H1 (cell line): ENCODE measurements at regions not wholly inside any gene's neighbourhood (a gene's known extent, or its start where the extent isn't known, plus 50 kb on each side); places are given as distances from the start of the nearest gene placed in this dataset.

Experiments used
- CTCF ChIA-PET: fragments of 300-600 bp; sonication (Branson Sonifier 250); formaldehyde crosslinking; loops from one replicate; lab custom pipeline; 2021; ENCODE audit not compliant: partially characterized antibody; lab: Charles Lee
- POLR2A ChIA-PET: fragments of 300-600 bp; sonication (Branson Sonifier 250); formaldehyde crosslinking; loops from one replicate; lab custom pipeline; 2021; ENCODE audit warnings: inconsistent platforms; ENCODE audit not compliant: partially characterized antibody; lab: Charles Lee
- DNase-seq, 2 experiments: peaks; one replicate each; pipeline versions ENCODE4 v3.0.0 to v3.0.0-alpha.2; 2010 to 2022; ENCODE audit warnings: low spot score in 2 of 2, low read depth in 1 of 2, mixed read lengths in 1 of 2
- FAIRE-seq: peaks from 2 replicates; lab custom pipeline; 2011; peaks lifted over from hg19 to GRCh38; lab: Jason Lieb, UNC
- H2AFZ ChIP-seq: 2 replicates; pipeline ENCODE4 v1.8.1; 2012; ENCODE audit warnings: low read length, inconsistent platforms
- H2AK5ac ChIP-seq: 2 replicates; pipeline ENCODE4 v1.6.1; 2013; ENCODE audit warnings: low read depth, low read length
- H2BK120ac ChIP-seq: replicated peaks from 2 replicates; pipeline ENCODE3; 2013; ENCODE audit warnings: low read depth, low read length, inconsistent platforms
- H2BK12ac ChIP-seq: 2 replicates; pipeline ENCODE4 v1.6.1; 2013; ENCODE audit warnings: low read depth, low read length
- H2BK15ac ChIP-seq: 2 replicates; pipeline ENCODE4 v1.6.1; 2013; ENCODE audit warnings: low read length
- H2BK20ac ChIP-seq: 2 replicates; pipeline ENCODE4 v1.6.1; 2013; ENCODE audit warnings: low read length
- H2BK5ac ChIP-seq: 2 replicates; pipeline ENCODE4 v1.6.1; 2013; ENCODE audit warnings: low read depth, low read length
- H3K14ac ChIP-seq: 2 replicates; pipeline ENCODE4 v1.6.1; 2013; ENCODE audit warnings: inconsistent platforms; ENCODE audit not compliant: insufficient read length
- H3K18ac ChIP-seq: 2 replicates; pipeline ENCODE4 v1.6.1; 2013; ENCODE audit warnings: low read length; ENCODE audit errors: extremely low read depth
- H3K23ac ChIP-seq: 2 replicates; pipeline ENCODE4 v1.6.1; 2013; ENCODE audit warnings: inconsistent platforms; ENCODE audit not compliant: insufficient read length
- H3K23me2 ChIP-seq: 2 replicates; pipeline ENCODE4 v1.6.1; 2013; ENCODE audit warnings: low read depth, low read length
- H3K27ac ChIP-seq: 2 replicates; pipeline ENCODE4 v1.6.1; 2011; ENCODE audit warnings: low read depth, low read length, inconsistent platforms
- H3K27me3 ChIP-seq, 4 experiments: replicated peaks in 1 of 4; 1 replicate in 1 of 4; 2 replicates in 3 of 4; pipeline versions ENCODE4 v1.6.1 to v1.8.1; 2011 to 2013; ENCODE audit warnings: low read length in 3 of 4, mild to moderate bottlenecking in 3 of 4, inconsistent platforms in 2 of 4, mixed read lengths in 2 of 4, moderate library complexity in 1 of 4; ENCODE audit not compliant: control insufficient read depth in 3 of 4, insufficient read depth in 3 of 4; ENCODE audit errors: extremely low read depth in 1 of 4
- H3K36me3 ChIP-seq, 4 experiments: 2 replicates each; pipeline versions ENCODE4 v1.6.1 to v1.8.1; 2011 to 2013; ENCODE audit warnings: mild to moderate bottlenecking in 4 of 4, low read length in 3 of 4, moderate library complexity in 2 of 4, control low read depth in 1 of 4, inconsistent platforms in 1 of 4; ENCODE audit not compliant: insufficient read depth in 4 of 4, control insufficient read depth in 2 of 4
- H3K4ac ChIP-seq: replicated peaks from 2 replicates; pipeline ENCODE3; 2013; ENCODE audit warnings: low read length, low read depth, mixed read lengths, inconsistent platforms; ENCODE audit not compliant: insufficient read length
- H3K4me1 ChIP-seq, 4 experiments: replicated peaks in 1 of 4; 1 replicate in 1 of 4; 2 replicates in 3 of 4; pipeline versions ENCODE4 v1.6.1 to v1.8.1; 2011 to 2013; ENCODE audit warnings: low read length in 3 of 4, inconsistent platforms in 2 of 4, mixed read lengths in 1 of 4; ENCODE audit not compliant: insufficient read depth in 4 of 4, control insufficient read depth in 3 of 4
- H3K4me2 ChIP-seq, 2 experiments: 2 replicates each; pipeline versions ENCODE4 v1.6.1 to v1.8.1; 2011 to 2013; ENCODE audit warnings: low read depth in 2 of 2, low read length in 2 of 2, control low read depth in 1 of 2, inconsistent platforms in 1 of 2, mild to moderate bottlenecking in 1 of 2; ENCODE audit not compliant: insufficient read depth in 1 of 2
- H3K4me3 ChIP-seq, 4 experiments: fragments of 200-600, 300-600 bp in 1 of 4; sonication (generic), shearing (Covaris generic), sonication (Bioruptor Twin) in 1 of 4; 2 replicates each; pipeline versions ENCODE4 v1.5.1 to v1.8.1; 2011 to 2016; ENCODE audit warnings: low read length in 4 of 4, low read depth in 3 of 4, control low read depth in 2 of 4, inconsistent platforms in 2 of 4, mild to moderate bottlenecking in 2 of 4, mixed read lengths in 1 of 4, moderate library complexity in 1 of 4; ENCODE audit not compliant: insufficient read depth in 2 of 4; ENCODE audit errors: extremely low read depth in 1 of 4
- H3K56ac ChIP-seq: replicated peaks from 2 replicates; pipeline ENCODE3; 2013; ENCODE audit warnings: low read depth, mild to moderate bottlenecking, mixed read lengths, low read length, inconsistent platforms; ENCODE audit not compliant: insufficient read length
- H3K79me1 ChIP-seq: 2 replicates; pipeline ENCODE4 v1.6.1; 2013; ENCODE audit warnings: low read depth, low read length, control low read depth
- H3K79me2 ChIP-seq, 2 experiments: 2 replicates each; pipeline versions ENCODE4 v1.6.1 to v1.8.1; 2012 to 2013; ENCODE audit warnings: low read length in 2 of 2, mild to moderate bottlenecking in 2 of 2, inconsistent platforms in 1 of 2; ENCODE audit not compliant: insufficient read depth in 2 of 2, control insufficient read depth in 1 of 2
- H3K9ac ChIP-seq, 4 experiments: replicated peaks in 1 of 4; 1 replicate in 1 of 4; 2 replicates in 3 of 4; pipeline versions ENCODE4 v1.6.1 to v1.8.1; 2011 to 2013; ENCODE audit warnings: low read depth in 3 of 4, low read length in 3 of 4, control low read depth in 2 of 4, mild to moderate bottlenecking in 2 of 4, moderate library complexity in 2 of 4, inconsistent platforms in 1 of 4; ENCODE audit errors: extremely low read depth in 1 of 4
- H3K9me3 ChIP-seq, 2 experiments: 2 replicates each; pipeline versions ENCODE4 v1.6.1 to v1.8.1; 2012 to 2013; ENCODE audit warnings: mild to moderate bottlenecking in 2 of 2, moderate library complexity in 2 of 2, control low read depth in 1 of 2, inconsistent platforms in 1 of 2, low read depth in 1 of 2, low read length in 1 of 2, mixed read lengths in 1 of 2; ENCODE audit not compliant: insufficient read depth in 2 of 2
- H4K20me1 ChIP-seq, 2 experiments: replicated peaks in 1 of 2; 2 replicates each; pipeline versions ENCODE3 to v1.8.1; 2011 to 2013; ENCODE audit warnings: inconsistent platforms in 2 of 2, low read length in 2 of 2, mild to moderate bottlenecking in 1 of 2; ENCODE audit not compliant: insufficient read depth in 2 of 2, control insufficient read depth in 1 of 2
- H4K5ac ChIP-seq: 2 replicates; pipeline ENCODE4 v1.6.1; 2013; ENCODE audit warnings: low read length, low read depth, mixed read lengths, inconsistent platforms; ENCODE audit not compliant: insufficient read length
- H4K8ac ChIP-seq: 2 replicates; pipeline ENCODE4 v1.8.0; 2013; ENCODE audit warnings: mild to moderate bottlenecking, moderate library complexity, low read length, inconsistent platforms; ENCODE audit not compliant: insufficient read depth; ENCODE audit errors: extremely low read depth
- H4K91ac ChIP-seq: replicated peaks from 2 replicates; pipeline ENCODE3; 2013; ENCODE audit warnings: low read length, mixed read lengths, inconsistent platforms; ENCODE audit not compliant: insufficient read length
- BACH1 ChIP-seq: IDR thresholded peaks from 2 replicates; pipeline ENCODE4 v1.6.1; 2012; ENCODE audit warnings: low read length, improper control_type of control experiment
- BCL11A ChIP-seq, 2 experiments: IDR thresholded peaks; one replicate each; pipeline ENCODE4 v1.6.1; 2011; ENCODE audit warnings: low read depth in 2 of 2, low read length in 2 of 2, mild to moderate bottlenecking in 2 of 2
- CEBPB ChIP-seq: IDR thresholded peaks from 2 replicates; pipeline ENCODE4 v1.6.1; 2012; ENCODE audit warnings: low read depth, low read length
- CHD2 ChIP-seq: IDR thresholded peaks from 2 replicates; pipeline ENCODE4 v1.6.1; 2012; ENCODE audit warnings: low read length, improper control_type of control experiment
- E2F6 ChIP-seq: IDR thresholded peaks from 2 replicates; pipeline ENCODE4 v1.6.1; 2012; ENCODE audit warnings: inconsistent platforms
- EZH2 ChIP-seq: fragments of 200-600 bp; sonication (generic); IDR thresholded peaks from 2 replicates; pipeline ENCODE4 v1.7.1; 2012; ENCODE audit warnings: low read depth, mild to moderate bottlenecking, moderate library complexity, low read length, inconsistent platforms; ENCODE audit not compliant: severe bottlenecking
- POLR2A ChIP-seq, 2 experiments: IDR thresholded peaks; 1 replicate in 1 of 2; 2 replicates in 1 of 2; pipeline ENCODE4 v1.6.1; 2011; ENCODE audit warnings: low read depth in 2 of 2, low read length in 2 of 2, mild to moderate bottlenecking in 2 of 2; ENCODE audit errors: control extremely low read depth in 1 of 2
- POLR2AphosphoS5 ChIP-seq: IDR thresholded peaks from 2 replicates; pipeline ENCODE4 v1.6.1; 2011; ENCODE audit warnings: low read depth, low read length
- RBBP5 ChIP-seq: IDR thresholded peaks from 2 replicates; pipeline ENCODE4 v1.7.1; 2012; ENCODE audit warnings: low read depth, mild to moderate bottlenecking, inconsistent platforms, low read length, moderate library complexity, borderline replicate concordance
- SP2 ChIP-seq: IDR thresholded peaks from 2 replicates; pipeline ENCODE4 v1.6.1; 2012; ENCODE audit warnings: mild to moderate bottlenecking, low read length, inconsistent platforms
- SUZ12 ChIP-seq: fragments of 200-600 bp; sonication (generic); IDR thresholded peaks from 2 replicates; pipeline ENCODE4 v1.6.1; 2012; ENCODE audit warnings: mild to moderate bottlenecking, inconsistent platforms, low read length, moderate library complexity, mixed read lengths
- TAF7 ChIP-seq: optimal IDR thresholded peaks from 2 replicates; pipeline ENCODE3; 2011; ENCODE audit warnings: low read depth, mild to moderate bottlenecking, inconsistent platforms, low read length, moderate library complexity, borderline replicate concordance
- TBP ChIP-seq: IDR thresholded peaks from 2 replicates; pipeline ENCODE4 v1.6.1; 2011; ENCODE audit warnings: low read depth, low read length, improper control_type of control experiment
- ZNF274 ChIP-seq: IDR thresholded peaks from 2 replicates; pipeline ENCODE4 v1.7.0; 2012; ENCODE audit warnings: low read length, borderline replicate concordance; ENCODE audit errors: extremely low read depth
- WGBS, 2 experiments: shearing (Covaris generic) in 1 of 2; methylation state at CpG; one replicate each; pipeline versions ENCODE4 v1.1.6 to v1.1.7; 2013 to 2015; ENCODE audit warnings: low lambda C conversion rate in 2 of 2, mixed read lengths in 2 of 2, inconsistent platforms in 1 of 2, low coverage in 1 of 2, missing lambda C conversion rate in 1 of 2; ENCODE audit not compliant: insufficient replicate concordance in 2 of 2, insufficient coverage in 1 of 2, insufficient read length in 1 of 2; ENCODE audit errors: extremely low coverage in 1 of 2, missing lambda C conversion rate in 1 of 2; 5-methylcytosine and 5-hydroxymethylcytosine counted together

DNA sequence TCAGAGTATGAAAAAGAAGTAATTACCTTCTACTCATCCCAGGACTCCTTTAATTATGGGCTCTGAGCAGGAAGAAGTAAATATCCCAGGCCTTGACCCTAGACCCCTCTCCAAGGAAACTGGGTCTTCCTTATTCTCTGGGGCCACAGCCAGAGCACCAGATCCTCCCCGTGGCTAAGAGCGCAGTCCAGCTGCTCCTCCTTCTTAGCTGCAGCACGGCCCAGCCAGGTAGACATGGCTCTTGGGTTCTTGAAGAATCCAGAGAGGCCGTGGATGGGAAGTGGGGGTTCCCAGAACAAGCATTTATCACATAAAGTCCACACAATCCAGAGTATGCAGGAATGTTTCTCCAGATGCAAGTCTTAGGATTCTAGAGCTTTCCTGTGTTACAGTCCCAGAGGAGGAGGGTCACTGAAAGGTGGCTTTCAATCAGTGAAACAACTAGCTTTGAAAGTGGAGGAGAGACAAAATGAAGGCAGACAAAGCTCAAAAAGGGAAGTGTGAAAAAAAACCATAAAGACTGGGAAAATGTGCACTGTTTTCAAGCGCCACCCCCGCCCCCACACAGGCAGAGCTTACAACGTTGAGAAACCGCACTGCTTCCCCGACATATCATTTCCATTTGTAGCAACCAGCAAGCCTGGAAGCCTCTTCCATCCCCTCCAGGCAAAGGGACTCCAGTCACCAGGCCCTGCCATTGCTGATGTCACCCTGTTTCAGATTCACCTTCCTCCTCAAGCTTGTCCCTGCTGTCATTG lies 396.5 kb upstream of the MKI67 start:
- no peak overlapping the region for H3K56ac ChIP-seq
- H3K27me3 ChIP-seq, result no peaks in the 10 kb centered on the region; a peak in 1 of 7 replicates
- H2BK15ac ChIP-seq, result no peak overlapping the region
- H4K91ac ChIP-seq, result no peak overlapping the region
- 0 out of 2 replicates have a peak overlapping the region, but pooled peaks have one; percentile 23 for H2AFZ ChIP-seq
- H2BK120ac ChIP-seq, result no peak overlapping the region
- POLR2A ChIA-PET, result no interaction called here
- H3K23me2 ChIP-seq, result no peaks in the 10 kb centered on the region
- no peak overlapping the region for H3K27ac ChIP-seq
- no peak overlapping the region for H2BK5ac ChIP-seq
- no peak overlapping the region for H3K4ac ChIP-seq
- H2BK20ac ChIP-seq, result no peak overlapping the region
- H2BK12ac ChIP-seq, result no peak overlapping the region; the same call in 1 of the 2 replicates
- DNase-seq, result no peak
- no peak overlapping the region for H3K18ac ChIP-seq
- H4K5ac ChIP-seq, result no peak overlapping the region
- no peak overlapping the region for H3K9ac ChIP-seq
- CTCF ChIA-PET, result interaction anchor here (0.6 to 1.4 kb wide), 4 partner anchors 10 to 17 kb away, joined by 3 to 4 read pairs (median 3); no protein-coding TSS in a partner anchor
- no peaks in the 10 kb centered on the region for H3K79me2 ChIP-seq
- H3K14ac ChIP-seq, result no peak overlapping the region
- no peaks in the 10 kb centered on the region for H3K79me1 ChIP-seq
- no peaks in the 10 kb centered on the region for H4K20me1 ChIP-seq
- no peak overlapping the region for H3K4me3 ChIP-seq
- H3K4me1 ChIP-seq, result peaks cover 0 to 6% (median 2%) of the 10 kb centered on the region in 4 experiments; a peak in 5 of 7 replicates
- H3K9me3 ChIP-seq, result no peaks in the 10 kb centered on the region; a peak in 2 of 4 replicates
- no peak for FAIRE-seq
- H3K4me2 ChIP-seq, result no peak overlapping the region
- no peak overlapping the region for H2AK5ac ChIP-seq
- H3K23ac ChIP-seq, result no peak overlapping the region
- no peaks in the 10 kb centered on the region for H3K36me3 ChIP-seq
- 94% methylated on average over 9 of the region's 9 CpGs; no CpG with 5 or more reads in 1 of the 2 experiments for whole genome bisulfite sequencing, 2 experiments
- H4K8ac ChIP-seq, result no peak overlapping the region
- no peak for TF ChIP-seq BACH1
- no peak for TF ChIP-seq POLR2A (IDR thresholded peaks at IDR 0.05; ENCODE audit: control extremely low read depth in 1 of 2, low read depth in 2 of 2, low read length in 2 of 2)
- no peak for TF ChIP-seq TBP
- no peak for TF ChIP-seq CHD2
- TF ChIP-seq SP2, result no peak
- no peak for TF ChIP-seq SUZ12
- TF ChIP-seq BCL11A (IDR thresholded peaks at IDR 0.05; ENCODE audit: low read depth in 2 of 2, low read length in 2 of 2), result no peak
- no peak for TF ChIP-seq CEBPB
- no peak for TF ChIP-seq EZH2
- no peak for TF ChIP-seq E2F6
- TF ChIP-seq RBBP5, result no peak
- no peak for TF ChIP-seq POLR2AphosphoS5
- no peak for TF ChIP-seq ZNF274
- no peak for TF ChIP-seq TAF7
